Spinal cord (tissue), 9 donors: ENCODE measurements at regions not wholly inside any gene's neighbourhood (a gene's known extent, or its start where the extent isn't known, plus 50 kb on each side); places are given as distances from the start of the nearest gene placed in this dataset.
"Not testable (repeated sequence)": the region's sequence is repeated elsewhere in the genome, so short reads cannot be mapped to it uniquely, and the experiment has no call there.

Source experiments
- DNase-seq, 6 donors: peaks; one replicate each; pipeline versions ENCODE4 v3.0.0 to v3.0.0-alpha.2; 2013 to 2015; ENCODE audit warnings: low spot score in 6 of 6, low read depth in 4 of 6
- H3K27ac ChIP-seq: one replicate; pipeline ENCODE4 v1.5.1; 2013; ENCODE audit warnings: low read depth, low read length, control low read depth
- H3K27me3 ChIP-seq: one replicate; pipeline ENCODE4 v1.6.1; 2013; ENCODE audit warnings: low read length; ENCODE audit not compliant: control insufficient read depth, insufficient read depth
- H3K36me3 ChIP-seq: one replicate; pipeline ENCODE4 v1.6.1; 2013; ENCODE audit warnings: low read length; ENCODE audit not compliant: control insufficient read depth, insufficient read depth
- H3K4me1 ChIP-seq: one replicate; pipeline ENCODE4 v1.6.1; 2013; ENCODE audit warnings: low read length; ENCODE audit not compliant: control insufficient read depth, insufficient read depth
- H3K4me3 ChIP-seq: one replicate; pipeline ENCODE4 v1.5.1; 2013; ENCODE audit warnings: low read depth, low read length, control low read depth
- H3K9me3 ChIP-seq: one replicate; pipeline ENCODE4 v1.6.1; 2013; ENCODE audit warnings: low read length; ENCODE audit not compliant: control insufficient read depth, insufficient read depth
- WGBS: methylation state at CpG from one replicate; pipeline ENCODE4 v1.1.5; 2013; ENCODE audit warnings: missing lambda C conversion rate; ENCODE audit not compliant: insufficient coverage; 5-methylcytosine and 5-hydroxymethylcytosine counted together
- donor health status: healthy.

GRCh38 chr22:10735075-10735474 lies 4792.9 kb upstream of the OR11H1 start:
- H3K4me3 ChIP-seq, H3K36me3 ChIP-seq, DNase-seq, H3K4me1 ChIP-seq, H3K27me3 ChIP-seq, H3K27ac ChIP-seq: not testable (repeated sequence)
- peaks cover 14% of the 10 kb centered on the region for H3K9me3 ChIP-seq
- 100% methylated on average over 1 of the region's 2 CpGs for WGBS

GRCh38 chr22:10736879-10737278 lies 4791.1 kb upstream of the OR11H1 start:
- not testable (repeated sequence) for DNase-seq, H3K4me3 ChIP-seq, H3K4me1 ChIP-seq, H3K27ac ChIP-seq, H3K27me3 ChIP-seq, H3K36me3 ChIP-seq, H3K9me3 ChIP-seq
- WGBS = no CpG with 5 or more reads among the region's 2 CpGs

GRCh38 chr22:10737931-10738330 lies 4790.1 kb upstream of the OR11H1 start:
- H3K4me1 ChIP-seq, H3K27ac ChIP-seq, DNase-seq, H3K27me3 ChIP-seq, H3K9me3 ChIP-seq, H3K36me3 ChIP-seq, H3K4me3 ChIP-seq: not testable (repeated sequence)
- 72% methylated on average over 2 of the region's 2 CpGs for WGBS

DNA sequence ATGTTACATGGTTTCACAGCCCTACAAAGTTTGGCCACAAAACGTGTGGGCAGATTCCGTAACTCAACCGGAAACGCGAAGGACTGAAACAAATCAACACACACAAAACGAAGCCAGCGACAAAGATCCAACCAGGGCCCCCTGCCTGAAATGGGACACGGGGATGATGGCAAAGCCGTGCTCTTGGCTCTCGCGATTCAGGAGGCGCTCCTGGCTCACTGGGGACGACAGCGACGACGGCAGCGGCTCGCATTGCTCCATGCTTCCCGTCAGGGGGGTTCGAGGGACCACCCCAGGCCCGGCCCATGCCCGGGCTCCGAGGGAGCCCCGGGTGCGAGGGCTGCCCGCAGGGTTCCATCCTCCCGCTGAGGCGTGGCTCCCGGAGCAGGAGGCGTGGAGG lies 4786.8 kb upstream of the OR11H1 start:
- no peaks in the 10 kb centered on the region for H3K4me1 ChIP-seq
- H3K27ac ChIP-seq = no peak overlapping the region
- no peak for DNase-seq
- no peaks in the 10 kb centered on the region for H3K36me3 ChIP-seq
- no peak overlapping the region for H3K4me3 ChIP-seq
- 59% methylated on average over 30 of the region's 30 CpGs for whole genome bisulfite sequencing
- H3K27me3 ChIP-seq = no peaks in the 10 kb centered on the region
- H3K9me3 ChIP-seq = peaks cover 13% of the 10 kb centered on the region

DNA sequence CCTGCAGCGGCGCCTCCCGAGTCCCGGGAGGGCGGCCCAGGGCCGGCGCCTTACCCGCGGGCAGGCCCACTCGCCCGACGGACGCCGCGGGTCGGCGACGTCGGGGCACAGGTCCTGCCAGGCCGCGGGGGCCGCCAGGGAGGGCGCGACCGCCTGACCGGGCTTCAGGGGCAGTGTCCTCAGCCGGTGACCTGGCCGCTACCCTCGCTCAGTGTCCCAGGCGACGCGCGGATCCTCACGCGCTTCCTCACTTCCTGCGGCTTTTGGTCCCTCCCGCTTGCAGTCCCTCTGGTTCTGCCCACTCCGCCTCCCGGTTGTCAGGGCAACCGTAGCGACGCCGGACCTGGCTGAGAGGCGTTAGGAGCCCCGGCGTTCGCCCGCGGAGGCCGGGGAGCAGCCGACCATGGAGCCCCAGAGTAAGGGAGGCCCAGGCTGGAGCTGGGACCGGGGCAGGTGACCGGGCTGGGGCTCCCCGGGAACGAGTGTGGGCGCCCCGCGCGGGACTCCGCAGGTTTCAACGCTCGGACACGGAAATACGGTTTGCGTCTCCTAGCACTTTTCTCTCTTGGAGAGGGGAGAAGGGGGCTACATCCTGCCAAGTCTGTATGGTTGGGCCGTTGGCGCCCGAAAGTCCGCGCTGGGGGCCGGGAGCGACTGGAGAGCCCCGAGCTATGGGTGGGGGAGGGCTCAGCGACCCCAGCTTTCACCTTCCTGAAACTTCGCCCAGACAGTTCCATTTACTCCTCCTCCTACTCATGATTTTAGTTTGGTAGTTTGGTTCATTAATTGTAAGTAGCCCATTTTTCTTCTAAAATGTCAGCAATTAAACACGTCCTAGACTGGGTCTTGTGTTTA lies 4786.0 kb upstream of the OR11H1 start:
- not testable (repeated sequence) for DNase-seq

DNA sequence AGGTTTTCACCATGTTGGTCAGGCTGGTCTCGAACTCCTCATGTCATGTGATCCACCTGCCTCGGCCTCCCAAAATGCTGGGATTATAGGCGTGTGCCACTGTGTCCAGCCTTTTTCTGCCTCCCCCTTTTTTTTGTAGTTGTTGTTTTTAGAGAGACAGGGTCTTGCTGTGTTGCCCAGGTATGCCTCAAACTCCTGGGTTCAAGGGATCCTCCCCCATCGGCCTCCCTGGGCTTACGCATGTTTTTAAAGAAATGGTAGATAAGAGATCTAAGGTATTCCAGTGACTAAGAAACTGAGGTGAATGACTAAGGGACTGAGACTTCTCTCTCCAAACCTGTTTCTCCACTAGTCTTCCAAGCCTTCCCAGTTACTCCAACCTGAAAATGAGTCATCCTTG lies 4781.6 kb upstream of the OR11H1 start:
- not testable (repeated sequence) for H3K27me3 ChIP-seq, H3K4me3 ChIP-seq, DNase-seq, H3K27ac ChIP-seq, H3K36me3 ChIP-seq, H3K4me1 ChIP-seq
- peaks cover 14% of the 10 kb centered on the region for H3K9me3 ChIP-seq
- WGBS = 65% methylated on average over 3 of the region's 5 CpGs

More for the DNA sequence above, 4786.0 kb upstream of the OR11H1 start:
- not testable (repeated sequence) for H3K4me3 ChIP-seq, H3K4me1 ChIP-seq, H3K27ac ChIP-seq, H3K27me3 ChIP-seq, H3K36me3 ChIP-seq
- H3K9me3 ChIP-seq = peaks cover 15% of the 10 kb centered on the region
- WGBS = 64% methylated on average over 73 of the region's 76 CpGs

- WGBS = 49% methylated on average over 2 of the region's 6 CpGs
- H3K36me3 ChIP-seq, H3K4me1 ChIP-seq, H3K4me3 ChIP-seq, H3K27me3 ChIP-seq, DNase-seq, H3K27ac ChIP-seq: not testable (repeated sequence)
- H3K9me3 ChIP-seq = peaks cover 14% of the 10 kb centered on the region
Measured at GRCh38 chr22:10747227-10747626, 4780.8 kb upstream of the OR11H1 start.

DNA sequence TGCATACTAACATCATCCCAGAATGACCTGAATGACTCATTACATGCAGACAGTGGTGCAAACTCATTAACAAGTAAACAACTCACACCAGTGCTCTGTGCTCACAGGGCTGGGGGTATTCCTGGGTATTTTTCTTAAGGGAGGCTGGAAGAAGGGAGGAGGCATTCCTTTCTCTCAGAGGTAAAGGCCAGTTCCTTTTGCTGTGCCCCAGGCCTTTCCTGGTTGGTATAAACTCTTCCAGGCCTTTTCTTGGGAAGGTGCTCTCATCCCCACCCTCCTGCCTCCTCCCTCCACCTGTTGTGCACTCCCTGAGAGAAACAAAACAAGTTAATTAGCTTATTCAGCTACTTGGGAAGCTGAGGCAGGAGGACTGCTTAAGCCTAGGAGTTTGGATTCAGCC lies 4779.2 kb upstream of the OR11H1 start:
- H3K4me1 ChIP-seq, H3K4me3 ChIP-seq, H3K27me3 ChIP-seq, H3K9me3 ChIP-seq, H3K36me3 ChIP-seq, H3K27ac ChIP-seq, DNase-seq: not testable (repeated sequence)

DNA sequence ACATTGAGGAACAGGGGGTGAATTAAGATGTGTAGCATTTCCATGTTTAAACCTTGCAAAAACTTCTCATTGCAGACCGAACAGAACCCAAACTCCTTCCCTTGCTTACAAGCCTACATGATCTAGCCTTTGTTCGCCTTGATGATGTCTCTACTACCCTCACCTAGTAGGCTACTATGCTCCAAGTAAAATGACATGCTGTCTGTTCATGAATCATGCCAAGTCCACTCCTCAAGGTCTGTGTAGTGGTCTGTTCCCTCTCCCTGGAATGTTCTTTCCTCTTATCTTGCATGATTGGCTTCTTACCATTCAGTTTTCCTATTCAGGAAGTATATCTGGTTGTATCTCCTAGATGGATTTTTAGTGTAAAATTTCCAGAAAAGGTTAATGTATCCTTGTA lies 4778.6 kb upstream of the OR11H1 start:
- not testable (repeated sequence) for DNase-seq, H3K4me1 ChIP-seq, H3K4me3 ChIP-seq, H3K36me3 ChIP-seq, H3K27me3 ChIP-seq, H3K9me3 ChIP-seq, H3K27ac ChIP-seq
- 30% methylated on average over 2 of the region's 2 CpGs for WGBS

GRCh38 chr22:10753566-10753965 lies 4774.4 kb upstream of the OR11H1 start:
- not testable (repeated sequence) for H3K4me1 ChIP-seq, H3K4me3 ChIP-seq, H3K27me3 ChIP-seq, DNase-seq, H3K36me3 ChIP-seq, H3K27ac ChIP-seq
- H3K9me3 ChIP-seq = peaks cover 17% of the 10 kb centered on the region
- WGBS = 55% methylated on average over 1 of the region's 1 CpG
